Stomach (tissue), 8 donors: ENCODE measurements at regions not wholly inside any gene's neighbourhood (a gene's known extent, or its start where the extent isn't known, plus 50 kb on each side); places are given as distances from the start of the nearest gene placed in this dataset.

ENCODE experiments used
- DNase-seq, 2 donors: peaks; one replicate each; pipeline versions ENCODE4 v3.0.0 to v3.0.0-alpha.2; 2013 to 2019
- H3K27ac ChIP-seq, 5 donors: fragments of 200-600 bp in 4 of 5; sonication (generic) in 4 of 5; one replicate each; pipeline ENCODE4 v1.5.1; 2013 to 2019; ENCODE audit warnings: mild to moderate bottlenecking in 1 of 5, moderate library complexity in 1 of 5
- H3K27me3 ChIP-seq, 3 donors: fragments of 200-600 bp; sonication (generic); one replicate each; pipeline ENCODE4 v1.5.1; 2017 to 2019; ENCODE audit warnings: mixed run types in 1 of 3
- H3K36me3 ChIP-seq, 4 donors: fragments of 200-600 bp; sonication (generic); 1 replicate in 3 of 4; 2 replicates in 1 of 4; pipeline ENCODE4 v1.5.1; 2016 to 2019
- H3K4me1 ChIP-seq, 4 donors: fragments of 200-600 bp; sonication (generic); one replicate each; pipeline ENCODE4 v1.5.1; 2016 to 2019
- H3K4me3 ChIP-seq, 4 donors: fragments of 200-600 bp; sonication (generic) in 3 of 4; one replicate each; pipeline ENCODE4 v1.5.1; 2016 to 2019; ENCODE audit warnings: mild to moderate bottlenecking in 1 of 4
- H3K9me3 ChIP-seq, 4 donors: fragments of 200-600 bp; sonication (generic); one replicate each; pipeline ENCODE4 v1.5.1; 2016 to 2019
- CTCF ChIP-seq, 7 experiments: fragments of 450-650 bp in 4 of 7; fragments of 200-600 bp in 3 of 7; sonication (generic) in 3 of 7; IDR thresholded peaks; one replicate each; pipeline ENCODE4 v1.5.1; 2016 to 2019; ENCODE audit warnings: antibody characterized with exemption in 7 of 7, control low read depth in 2 of 7, mild to moderate bottlenecking in 1 of 7
- EP300 ChIP-seq: sonication (generic); formaldehyde crosslinking; IDR thresholded peaks from one replicate; pipeline ENCODE4 v1.6.1; 2017; ENCODE audit warnings: antibody characterized with exemption
- POLR2A ChIP-seq, 4 donors: fragments of 450-650 bp; IDR thresholded peaks; one replicate each; pipeline ENCODE4 v1.6.1; 2016; ENCODE audit warnings: antibody characterized with exemption in 4 of 4, control low read depth in 2 of 4, mild to moderate bottlenecking in 1 of 4, moderate library complexity in 1 of 4
- POLR2AphosphoS5 ChIP-seq, 3 donors: sonication (generic); formaldehyde crosslinking; IDR thresholded peaks; one replicate each; pipeline ENCODE4 v1.6.1; 2016; ENCODE audit warnings: antibody characterized with exemption in 3 of 3
- WGBS, 5 donors: extraction: QIAGEN DNeasy Blood & Tissue Kit in 3 of 5; methylation state at CpG; one replicate each; pipeline versions ENCODE4 v1.1.5 to v1.1.7; 2013 to 2018; 5-methylcytosine and 5-hydroxymethylcytosine counted together
- intact Hi-C: fragments of 100-400 bp; cut with DNase I; formaldehyde crosslinking; loops from one replicate; pipeline ENCODE4 v1.15.1; 2023; ENCODE audit warnings: low total_unique reads
- donor health status: healthy with polysubstance abuse.
- donor health status: Bipolar disorder and iron deficiency.
- donor health status: healthy.

- intact Hi-C loops: no loop called here
- WGBS, 5 donors: 84 to 96% (median 89%) methylated on average over 3 of the region's 3 CpGs
- Histone ChIP-seq H3K9me3 (peaks cover 0 to 23% (median 13%) of the 10 kb centered on the region in 4 donors), H3K4me1 (no peaks in the 10 kb centered on the region), H3K27me3 (no peaks in the 10 kb centered on the region), H3K36me3 (no peaks in the 10 kb centered on the region), H3K4me3 (no peak overlapping the region), H3K27ac (no peak overlapping the region)
- no peak for DNase-seq
- TF ChIP-seq EP300 (no peak), POLR2AphosphoS5 (IDR thresholded peaks at IDR 0.05) (no peak), POLR2A (IDR thresholded peaks at IDR 0.05) (no peak), CTCF (IDR thresholded peaks at IDR 0.05) (no peak)
Measured at GRCh38 chr7:130821864-130822263, 87.9 kb upstream of the KLF14 start.

GRCh38 chr7:130822642-130823041 is 88.6 kb upstream of the KLF14 start:
- Histone ChIP-seq H3K36me3 (no peaks in the 10 kb centered on the region), H3K4me3 (no peak overlapping the region), H3K27ac (no peak overlapping the region), H3K4me1 (no peaks in the 10 kb centered on the region), H3K27me3 (no peaks in the 10 kb centered on the region), H3K9me3 (peaks cover 0 to 31% (median 18%) of the 10 kb centered on the region in 4 donors)
- 42 to 64% (median 52%) methylated on average over 2 of the region's 2 CpGs for WGBS, 5 donors
- intact Hi-C loops: no loop called here
- DNase-seq: no peak
- TF ChIP-seq POLR2A (IDR thresholded peaks at IDR 0.05): no peak
- no peak for TF ChIP-seq POLR2AphosphoS5 (IDR thresholded peaks at IDR 0.05)
- no peak for TF ChIP-seq EP300
- TF ChIP-seq CTCF (IDR thresholded peaks at IDR 0.05): no peak

GRCh38 chr7:130823060-130823459 is 89.1 kb upstream of the KLF14 start:
- intact Hi-C loops: no loop called here
- no peak for TF ChIP-seq EP300
- TF ChIP-seq POLR2AphosphoS5 (IDR thresholded peaks at IDR 0.05): no peak
- TF ChIP-seq CTCF (IDR thresholded peaks at IDR 0.05): no peak
- no peak for TF ChIP-seq POLR2A (IDR thresholded peaks at IDR 0.05)
- Histone ChIP-seq H3K4me3 (no peak overlapping the region), H3K4me1 (no peaks in the 10 kb centered on the region), H3K27ac (no peak overlapping the region), H3K27me3 (no peaks in the 10 kb centered on the region), H3K9me3 (peaks cover 0 to 35% (median 20%) of the 10 kb centered on the region in 4 donors), H3K36me3 (no peaks in the 10 kb centered on the region)
- DNase-seq: no peak
- WGBS, 5 donors: 74 to 90% (median 88%) methylated on average over 2 of the region's 2 CpGs

- intact Hi-C loops: no loop called here
- no peaks in the 10 kb centered on the region for H3K36me3 ChIP-seq
Measured at GRCh38 chr7:130825819-130826218, 91.8 kb upstream of the KLF14 start.

More at GRCh38 chr7:130825819-130826218, 91.8 kb upstream of the KLF14 start:
- TF ChIP-seq EP300 (no peak), CTCF (IDR thresholded peaks at IDR 0.05) (no peak), POLR2AphosphoS5 (IDR thresholded peaks at IDR 0.05) (no peak), POLR2A (IDR thresholded peaks at IDR 0.05) (no peak)
- Histone ChIP-seq H3K27ac (no peak overlapping the region), H3K27me3 (no peaks in the 10 kb centered on the region), H3K4me3 (no peak overlapping the region), H3K4me1 (no peaks in the 10 kb centered on the region), H3K9me3 (peaks cover 0 to 38% (median 23%) of the 10 kb centered on the region in 4 donors)
- DNase-seq: no peak
